GM12891 (cell line): ENCODE measurements at regions not wholly inside any gene's neighbourhood (a gene's known extent, or its start where the extent isn't known, plus 50 kb on each side); places are given as distances from the start of the nearest gene placed in this dataset.

Source experiments
- DNase-seq: peaks from one replicate; pipeline ENCODE4 v3.0.0; 2011; ENCODE audit warnings: low spot score; ENCODE audit not compliant: insufficient read length
- FAIRE-seq: peaks from 2 replicates; lab custom pipeline; 2011; peaks lifted over from hg19 to GRCh38; lab: Jason Lieb, UNC
- PAX5 ChIP-seq: IDR thresholded peaks from 2 replicates; pipeline ENCODE4 v1.6.1; 2011; ENCODE audit warnings: low read length, moderate library complexity, mild to moderate bottlenecking; ENCODE audit not compliant: insufficient read depth, severe bottlenecking
- POLR2A ChIP-seq: IDR thresholded peaks from 2 replicates; pipeline ENCODE4 v1.6.1; 2011; ENCODE audit warnings: low read depth, low read length, control low read depth
- POLR2AphosphoS5 ChIP-seq: IDR thresholded peaks from 2 replicates; pipeline ENCODE4 v1.6.1; 2011; ENCODE audit warnings: low read depth, low read length, control low read depth
- POU2F2 ChIP-seq: IDR thresholded peaks from 2 replicates; pipeline ENCODE4 v1.6.1; 2011; ENCODE audit warnings: low read depth, mild to moderate bottlenecking, control low read depth, low read length, moderate library complexity
- SPI1 ChIP-seq: IDR thresholded peaks from 2 replicates; pipeline ENCODE4 v1.6.1; 2011; ENCODE audit warnings: low read depth, low read length, control low read depth
- TAF1 ChIP-seq: IDR thresholded peaks from 2 replicates; pipeline ENCODE4 v1.6.1; 2011; ENCODE audit warnings: low read depth, low read length, control low read depth

DNA sequence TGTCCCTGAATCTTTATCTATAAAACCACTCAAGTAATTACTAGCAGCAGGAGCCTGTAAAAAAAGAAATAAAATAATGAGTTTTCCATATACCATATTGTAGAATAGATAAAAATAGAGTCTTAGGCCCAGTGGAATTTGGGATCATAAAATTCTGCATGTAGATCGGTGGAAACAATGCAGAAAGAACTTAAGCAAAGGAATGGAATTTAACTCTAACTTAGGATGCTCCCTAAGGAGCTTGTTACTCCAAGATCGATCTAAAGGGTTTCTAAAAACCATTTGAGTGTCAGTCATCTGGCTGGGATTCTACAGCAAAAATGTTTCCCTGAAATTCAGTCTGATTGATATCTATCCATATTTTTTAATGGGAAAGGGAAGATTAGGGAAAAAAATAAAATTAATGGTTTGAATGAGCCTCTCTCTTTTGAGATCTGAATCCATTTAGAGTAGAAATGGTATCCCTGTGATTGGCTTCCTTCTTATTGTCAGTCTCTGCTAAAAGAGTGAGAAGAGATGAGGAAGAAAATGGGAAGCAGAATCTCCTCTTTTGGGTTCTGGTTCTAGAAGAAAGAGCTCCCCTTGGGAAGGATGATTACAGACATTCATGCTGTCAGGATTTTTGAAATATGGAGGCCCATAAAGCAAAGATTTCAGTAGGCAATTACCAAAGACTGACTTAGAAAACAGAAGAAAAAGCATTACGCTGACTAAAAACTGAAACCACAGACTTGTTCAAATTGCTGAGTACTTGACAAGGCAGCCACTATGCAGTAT, 564.3 kb upstream of the MARCKS start:
- no peak for DNase-seq
- no peak for FAIRE-seq
- TF ChIP-seq POLR2AphosphoS5 (no peak), TAF1 (no peak), PAX5 (no peak)

- FAIRE-seq: no peak
- no peak for DNase-seq
- TF ChIP-seq POU2F2 (no peak), POLR2A (no peak), TAF1 (no peak), PAX5 (no peak), SPI1 (no peak), POLR2AphosphoS5 (no peak)
These were observed 563.8 kb upstream of the MARCKS start for GRCh38 chr6:113293423-113293740.

DNA sequence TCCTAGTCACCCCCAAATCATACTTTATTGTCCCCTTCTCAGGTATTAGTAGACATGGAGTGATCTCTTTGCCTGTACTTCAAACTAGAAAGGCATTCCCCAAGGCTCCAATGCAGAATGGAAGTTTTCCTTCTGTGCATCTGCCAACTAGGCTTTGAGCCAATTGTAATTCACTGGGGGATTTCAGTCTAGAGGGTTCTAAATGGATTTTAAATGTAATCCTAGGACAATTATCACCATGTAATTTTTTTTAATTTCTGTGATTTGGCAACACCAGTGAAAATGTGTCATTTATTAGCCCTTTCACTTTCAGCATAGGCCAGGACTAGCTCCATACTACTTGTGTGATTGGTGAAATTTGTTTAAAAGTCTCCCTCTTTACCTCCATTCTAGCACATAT, 557.6 kb upstream of the MARCKS start:
- DNase-seq: no peak
- TF ChIP-seq PAX5 (no peak), POLR2AphosphoS5 (no peak), SPI1 (no peak), TAF1 (no peak), POU2F2 (no peak), POLR2A (no peak)
- FAIRE-seq: no peak

- no peak for TF ChIP-seq POU2F2
- no peak for TF ChIP-seq POLR2AphosphoS5
- TF ChIP-seq PAX5: no peak
- TF ChIP-seq SPI1: no peak
- TF ChIP-seq POLR2A: no peak
- no peak for TF ChIP-seq TAF1
- FAIRE-seq (no peak), DNase-seq (no peak)
These were observed 555.5 kb upstream of the MARCKS start for GRCh38 chr6:113301651-113302050.

- no peak for DNase-seq
- no peak for FAIRE-seq
- TF ChIP-seq SPI1 (no peak), POLR2AphosphoS5 (no peak), PAX5 (no peak), TAF1 (no peak), POU2F2 (no peak), POLR2A (no peak)
These were observed 553.0 kb upstream of the MARCKS start for GRCh38 chr6:113304116-113304515.

- TF ChIP-seq SPI1 (no peak), POU2F2 (no peak), POLR2AphosphoS5 (no peak), TAF1 (no peak), POLR2A (no peak), PAX5 (no peak)
- DNase-seq (no peak), FAIRE-seq (peak; percentile 98)
These were observed 550.5 kb upstream of the MARCKS start for GRCh38 chr6:113306552-113307145.

DNA sequence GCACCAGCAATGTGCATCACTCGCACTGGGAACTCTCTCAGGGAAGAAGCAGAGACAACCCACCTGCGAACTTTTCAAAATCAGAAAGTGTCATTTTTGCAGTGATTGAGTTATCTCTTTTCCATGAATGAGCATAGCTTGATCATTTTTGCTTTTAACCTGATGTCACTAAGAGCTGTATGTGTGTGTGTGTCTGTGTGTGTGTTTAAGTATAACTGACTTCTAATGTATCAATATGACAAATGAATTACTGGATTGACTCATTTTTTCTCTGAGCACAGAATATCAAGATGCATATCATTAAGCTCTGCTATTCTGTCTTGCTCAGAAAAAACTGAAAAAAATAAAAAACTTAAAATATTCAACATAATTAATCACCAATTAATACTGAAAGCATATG, 548.9 kb upstream of the MARCKS start:
- no peak for TF ChIP-seq SPI1
- TF ChIP-seq PAX5: no peak
- TF ChIP-seq POU2F2: no peak
- no peak for TF ChIP-seq POLR2A
- TF ChIP-seq POLR2AphosphoS5: no peak
- TF ChIP-seq TAF1: no peak
- FAIRE-seq (no peak), DNase-seq (no peak)

- DNase-seq (no peak), FAIRE-seq (no peak)
- TF ChIP-seq SPI1 (no peak), TAF1 (no peak), PAX5 (no peak), POLR2A (no peak), POU2F2 (no peak), POLR2AphosphoS5 (no peak)
These were observed 543.3 kb upstream of the MARCKS start for GRCh38 chr6:113313841-113314240.

- FAIRE-seq (no peak), DNase-seq (no peak)
- no peak for TF ChIP-seq SPI1
- TF ChIP-seq TAF1: no peak
- TF ChIP-seq POLR2A: no peak
- TF ChIP-seq PAX5: no peak
- TF ChIP-seq POU2F2: no peak
- no peak for TF ChIP-seq POLR2AphosphoS5
These were observed 542.0 kb upstream of the MARCKS start for GRCh38 chr6:113315165-113315564.

- FAIRE-seq: no peak
- TF ChIP-seq POLR2A: no peak
- TF ChIP-seq SPI1: no peak
- TF ChIP-seq POU2F2: no peak
These were observed 541.3 kb upstream of the MARCKS start for GRCh38 chr6:113315879-113316278.

More at GRCh38 chr6:113315879-113316278, 541.3 kb upstream of the MARCKS start:
- no peak for DNase-seq
